ENCODE measurements at regions not wholly inside any gene's neighbourhood (a gene's known extent, or its start where the extent isn't known, plus 50 kb on each side); places are given as distances from the start of the nearest gene placed in this dataset.

DNA sequence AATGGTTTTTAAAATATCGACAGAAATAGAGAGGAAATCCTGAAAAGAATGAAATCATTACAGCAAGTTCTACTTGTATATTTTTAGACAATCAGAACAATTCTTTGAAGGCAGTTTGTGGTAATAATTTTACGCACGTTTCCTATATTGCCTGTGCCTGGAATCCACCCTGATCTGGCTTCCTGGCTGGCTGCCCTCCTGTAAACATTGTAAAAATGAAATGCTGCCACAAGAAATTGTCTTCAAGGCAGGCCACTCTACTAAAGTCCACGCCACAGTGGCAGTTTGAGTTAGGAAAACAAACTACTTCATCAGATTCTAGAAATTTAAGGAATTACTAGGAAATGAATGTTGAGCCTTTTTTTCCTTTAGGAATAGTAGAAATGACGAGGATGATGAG, 454.5 kb upstream of the NR5A2 start:
- DNase-seq: no peak
- 7 to 22% methylated on average over 5 of the region's 5 CpGs for WGBS, 2 donors
- H3K4me3 ChIP-seq: no peak overlapping the region
- H3K9me3 ChIP-seq: no peaks in the 10 kb centered on the region
- no peaks in the 10 kb centered on the region for H3K27me3 ChIP-seq
- no peaks in the 10 kb centered on the region for H3K4me1 ChIP-seq
- no peak for TF ChIP-seq EP300 (IDR thresholded peaks at IDR 0.05)
- TF ChIP-seq, protein P1, sequence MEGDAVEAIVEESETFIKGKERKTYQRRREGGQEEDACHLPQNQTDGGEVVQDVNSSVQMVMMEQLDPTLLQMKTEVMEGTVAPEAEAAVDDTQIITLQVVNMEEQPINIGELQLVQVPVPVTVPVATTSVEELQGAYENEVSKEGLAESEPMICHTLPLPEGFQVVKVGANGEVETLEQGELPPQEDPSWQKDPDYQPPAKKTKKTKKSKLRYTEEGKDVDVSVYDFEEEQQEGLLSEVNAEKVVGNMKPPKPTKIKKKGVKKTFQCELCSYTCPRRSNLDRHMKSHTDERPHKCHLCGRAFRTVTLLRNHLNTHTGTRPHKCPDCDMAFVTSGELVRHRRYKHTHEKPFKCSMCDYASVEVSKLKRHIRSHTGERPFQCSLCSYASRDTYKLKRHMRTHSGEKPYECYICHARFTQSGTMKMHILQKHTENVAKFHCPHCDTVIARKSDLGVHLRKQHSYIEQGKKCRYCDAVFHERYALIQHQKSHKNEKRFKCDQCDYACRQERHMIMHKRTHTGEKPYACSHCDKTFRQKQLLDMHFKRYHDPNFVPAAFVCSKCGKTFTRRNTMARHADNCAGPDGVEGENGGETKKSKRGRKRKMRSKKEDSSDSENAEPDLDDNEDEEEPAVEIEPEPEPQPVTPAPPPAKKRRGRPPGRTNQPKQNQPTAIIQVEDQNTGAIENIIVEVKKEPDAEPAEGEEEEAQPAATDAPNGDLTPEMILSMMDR (IDR thresholded peaks at IDR 0.05): no peak
- TF ChIP-seq POLR2AphosphoS5 (IDR thresholded peaks at IDR 0.05): no peak
- no peak for TF ChIP-seq POLR2A (IDR thresholded peaks at IDR 0.05)
- no peak overlapping the region for H3K27ac ChIP-seq
- intact Hi-C loops (cut with DNase I): no loop called here
- no peaks in the 10 kb centered on the region for H3K36me3 ChIP-seq

- Histone ChIP-seq H3K27ac (no peak overlapping the region), H3K27me3 (no peaks in the 10 kb centered on the region), H3K9me3 (no peaks in the 10 kb centered on the region), H3K4me1 (no peaks in the 10 kb centered on the region), H3K4me3 (no peak overlapping the region), H3K36me3 (no peaks in the 10 kb centered on the region)
- TF ChIP-seq POLR2A (IDR thresholded peaks at IDR 0.05) (no peak), EP300 (IDR thresholded peaks at IDR 0.05) (no peak), POLR2AphosphoS5 (IDR thresholded peaks at IDR 0.05) (no peak)
- TF ChIP-seq, protein P1 (IDR thresholded peaks at IDR 0.05): no peak
- WGBS, 2 donors: 64 to 84% methylated on average over 2 of the region's 2 CpGs
- intact Hi-C loops (cut with DNase I): no loop called here
- DNase-seq: no peak
Measured at GRCh38 chr1:199574950-199575349, 452.6 kb upstream of the NR5A2 start.

DNA sequence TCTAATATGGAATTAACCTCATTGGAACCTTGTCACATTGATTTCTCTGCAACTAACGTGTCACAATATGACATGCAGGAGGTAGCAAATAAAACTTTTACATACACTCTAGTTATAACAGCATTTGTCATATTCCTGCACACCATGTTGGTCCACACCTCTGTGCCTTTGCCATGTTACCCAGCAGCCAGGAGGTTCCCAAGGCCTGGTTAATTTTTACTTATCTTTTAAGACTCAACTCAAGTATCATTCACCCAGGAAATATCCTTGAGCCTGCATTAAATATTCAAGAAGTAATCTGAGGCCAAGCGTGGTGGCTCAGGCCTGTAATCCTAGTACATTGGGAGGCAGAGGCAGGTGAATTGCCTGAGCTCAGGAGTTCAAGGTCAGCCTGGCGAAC, 447.2 kb upstream of the NR5A2 start:
- intact Hi-C loops (cut with DNase I): no loop called here
- no peaks in the 10 kb centered on the region for H3K4me1 ChIP-seq
- WGBS, 2 donors: 42 to 86% methylated on average over 3 of the region's 3 CpGs

DNA sequence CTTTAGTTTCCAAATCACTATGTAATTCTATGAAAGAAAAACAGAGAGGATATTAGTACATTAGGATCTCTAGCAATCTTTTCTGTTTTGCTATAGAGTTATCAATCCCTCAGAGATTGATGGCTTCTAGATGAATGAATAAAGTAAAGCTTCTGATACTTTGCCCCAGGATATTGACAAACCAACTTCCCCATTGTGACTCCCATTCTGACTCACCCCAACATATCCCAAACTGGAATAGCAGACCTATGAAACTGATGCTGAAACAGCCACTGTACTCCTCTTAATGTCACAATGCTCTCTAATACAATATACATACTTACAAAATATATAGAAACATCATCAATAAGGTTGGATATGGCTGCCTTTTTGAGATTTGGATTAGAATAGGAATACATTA, 442.1 kb upstream of the NR5A2 start:
- no peaks in the 10 kb centered on the region for H3K4me1 ChIP-seq
- H3K36me3 ChIP-seq: no peaks in the 10 kb centered on the region
- DNase-seq: no peak
- intact Hi-C loops (cut with DNase I): no loop called here
- no peaks in the 10 kb centered on the region for H3K9me3 ChIP-seq
- TF ChIP-seq, protein P1 (IDR thresholded peaks at IDR 0.05): no peak
- TF ChIP-seq POLR2AphosphoS5 (IDR thresholded peaks at IDR 0.05): no peak
- no peak for TF ChIP-seq POLR2A (IDR thresholded peaks at IDR 0.05)
- TF ChIP-seq EP300 (IDR thresholded peaks at IDR 0.05): no peak
- H3K27ac ChIP-seq: no peak overlapping the region
- H3K27me3 ChIP-seq: no peaks in the 10 kb centered on the region
- no peak overlapping the region for H3K4me3 ChIP-seq

More for the DNA sequence above, 447.2 kb upstream of the NR5A2 start:
- H3K36me3 ChIP-seq: no peaks in the 10 kb centered on the region
- no peak overlapping the region for H3K4me3 ChIP-seq
- TF ChIP-seq POLR2AphosphoS5 (IDR thresholded peaks at IDR 0.05) (no peak), EP300 (IDR thresholded peaks at IDR 0.05) (no peak), POLR2A (IDR thresholded peaks at IDR 0.05) (no peak)
- TF ChIP-seq, protein P1 (IDR thresholded peaks at IDR 0.05): no peak
- no peak overlapping the region for H3K27ac ChIP-seq
- DNase-seq: no peak
- no peaks in the 10 kb centered on the region for H3K27me3 ChIP-seq
- no peaks in the 10 kb centered on the region for H3K9me3 ChIP-seq

DNA sequence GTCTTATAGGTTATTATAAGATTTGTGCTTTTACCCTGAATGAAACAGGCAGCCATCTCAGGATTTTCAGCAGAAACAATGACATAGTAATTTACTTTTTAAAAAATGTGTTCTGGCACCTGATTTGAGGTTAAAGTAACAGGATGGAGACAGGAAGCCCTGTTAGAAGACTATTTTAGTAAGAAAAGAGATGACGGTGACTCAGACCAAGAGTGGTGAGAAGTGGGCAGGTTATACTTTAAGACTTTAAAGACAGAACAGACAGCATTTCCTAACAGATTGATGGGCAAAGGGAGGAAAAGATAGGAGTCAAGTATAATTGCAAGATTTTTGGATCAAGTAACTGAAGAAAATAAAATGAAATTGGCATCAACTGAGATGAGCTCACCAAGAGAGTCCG, 436.8 kb upstream of the NR5A2 start:
- intact Hi-C loops (cut with DNase I): no loop called here
- H3K4me3 ChIP-seq: no peak overlapping the region
- no peaks in the 10 kb centered on the region for H3K9me3 ChIP-seq
- no peaks in the 10 kb centered on the region for H3K4me1 ChIP-seq
- H3K36me3 ChIP-seq: no peaks in the 10 kb centered on the region
- WGBS, 2 donors: 67 to 88% methylated on average over 2 of the region's 2 CpGs
- TF ChIP-seq, protein P1 (IDR thresholded peaks at IDR 0.05): no peak
- TF ChIP-seq POLR2AphosphoS5 (IDR thresholded peaks at IDR 0.05): no peak
- no peak for TF ChIP-seq POLR2A (IDR thresholded peaks at IDR 0.05)
- no peak for TF ChIP-seq EP300 (IDR thresholded peaks at IDR 0.05)
- H3K27me3 ChIP-seq: no peaks in the 10 kb centered on the region
- DNase-seq: no peak
- no peak overlapping the region for H3K27ac ChIP-seq

Measured in sigmoid colon (tissue), 6 donors.